HG03521 (cell line): ENCODE measurements at regions not wholly inside any gene's neighbourhood (a gene's known extent, or its start where the extent isn't known, plus 50 kb on each side); places are given as distances from the start of the nearest gene placed in this dataset.

Source experiments
- ATAC-seq: cut with Tn5 transposase; IDR thresholded peaks from one replicate; pipeline ENCODE4 v1.9.1; 2021; ENCODE audit warnings: mild to moderate bottlenecking, moderate library complexity; ENCODE audit not compliant: unreplicated experiment

- no peak for ATAC-seq
Measured at GRCh38 chr22:48517039-48518030, 1310.3 kb downstream of the BRD1 start.

- ATAC-seq = no peak
Measured at GRCh38 chr22:48516571-48516970, 1311.1 kb downstream of the BRD1 start.

- no peak for ATAC-seq
Measured at GRCh38 chr22:48515571-48516200, 1312.0 kb downstream of the BRD1 start.

GRCh38 chr22:48513929-48514328, 1313.7 kb downstream of the BRD1 start:
- no peak for ATAC-seq

- no peak for ATAC-seq
Measured at GRCh38 chr22:48513446-48513845, 1314.2 kb downstream of the BRD1 start.

GRCh38 chr22:48511781-48512327, 1315.8 kb downstream of the BRD1 start:
- ATAC-seq = no peak

- no peak for ATAC-seq
Measured at GRCh38 chr22:48511211-48511610, 1316.5 kb downstream of the BRD1 start.

- ATAC-seq = no peak
Measured at GRCh38 chr22:48510599-48510998, 1317.1 kb downstream of the BRD1 start.

- no peak for ATAC-seq
Measured at GRCh38 chr22:48507595-48508350, 1319.9 kb downstream of the BRD1 start.

- no peak for ATAC-seq
Measured at GRCh38 chr22:48507171-48507570, 1320.5 kb downstream of the BRD1 start.

- ATAC-seq = no peak
Measured at GRCh38 chr22:48506506-48507145, 1321.0 kb downstream of the BRD1 start.

- no peak for ATAC-seq
Measured at GRCh38 chr22:48505891-48506290, 1321.8 kb downstream of the BRD1 start.

- ATAC-seq = no peak
Measured at GRCh38 chr22:48504519-48505140, 1323.0 kb downstream of the BRD1 start.

- ATAC-seq = no peak
Measured at GRCh38 chr22:48503876-48504275, 1323.8 kb downstream of the BRD1 start.

- no peak for ATAC-seq
Measured at GRCh38 chr22:48503035-48503625, 1324.5 kb downstream of the BRD1 start.

GRCh38 chr22:48501231-48501750, 1326.4 kb downstream of the BRD1 start:
- no peak for ATAC-seq

- ATAC-seq = no peak
Measured at GRCh38 chr22:48500471-48501230, 1327.0 kb downstream of the BRD1 start.

- no peak for ATAC-seq
Measured at GRCh38 chr22:48499456-48500425, 1327.9 kb downstream of the BRD1 start.
